SJSA1 (cell line): ENCODE measurements at regions not wholly inside any gene's neighbourhood (a gene's known extent, or its start where the extent isn't known, plus 50 kb on each side); places are given as distances from the start of the nearest gene placed in this dataset.
A peak's percentile ranks its signal among the peaks of the same experiment; 100 is the strongest.
"Not testable (repeated sequence)": the region's sequence is repeated elsewhere in the genome, so short reads cannot be mapped to it uniquely, and the experiment has no call there.

Experiments
- DNase-seq, 2 experiments: peaks; one replicate each; pipeline ENCODE4 v3.0.0-alpha.2; 2015 to 2020; ENCODE audit warnings: low spot score in 2 of 2, low read depth in 1 of 2
- H3K27ac ChIP-seq: fragments of 250-450 bp; sonication (Bioruptor Pico); 2 replicates; pipeline ENCODE4 v1.5.1; 2020; ENCODE audit warnings: mild to moderate bottlenecking, moderate library complexity
- H3K27me3 ChIP-seq: fragments of 250-450 bp; sonication (Bioruptor Pico); replicated peaks from 2 replicates; pipeline ENCODE4 v1.5.1; 2020; ENCODE audit warnings: mild to moderate bottlenecking, moderate library complexity
- H3K36me3 ChIP-seq: fragments of 250-450 bp; sonication (Bioruptor Pico); 2 replicates; pipeline ENCODE4 v1.5.1; 2020; ENCODE audit warnings: mild to moderate bottlenecking
- H3K4me1 ChIP-seq: fragments of 250-450 bp; sonication (Bioruptor Pico); replicated peaks from 2 replicates; pipeline ENCODE4 v1.6.1; 2021; ENCODE audit warnings: mild to moderate bottlenecking
- H3K4me3 ChIP-seq: fragments of 250-450 bp; sonication (Bioruptor Pico); 2 replicates; pipeline ENCODE4 v1.5.1; 2020; ENCODE audit warnings: mild to moderate bottlenecking
- H3K9me3 ChIP-seq: fragments of 250-450 bp; sonication (Bioruptor Pico); replicated peaks from 2 replicates; pipeline ENCODE4 v1.5.1; 2020; ENCODE audit warnings: mild to moderate bottlenecking

DNA sequence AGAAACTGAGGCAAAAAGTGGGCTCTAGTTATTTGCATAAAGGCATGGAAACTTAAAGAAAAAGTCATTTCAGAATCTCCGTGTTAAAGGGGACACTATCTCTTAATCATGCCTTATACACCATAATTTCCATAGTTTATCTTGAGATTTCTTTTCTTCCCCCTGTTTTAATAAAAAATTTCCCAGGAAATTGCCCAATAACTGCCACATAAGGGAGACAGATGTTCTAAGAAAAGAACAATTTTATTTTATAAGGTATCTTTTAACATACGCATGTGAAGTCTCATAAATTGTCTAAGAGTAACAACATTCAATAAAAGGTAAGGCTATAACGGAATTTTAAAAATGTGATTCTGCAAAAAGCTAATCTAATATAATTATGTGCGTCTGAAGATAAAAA is 371.3 kb downstream of the IRS2 start:
- Histone ChIP-seq H3K4me1 (peaks cover 8% of the 10 kb centered on the region), H3K36me3 (no peaks in the 10 kb centered on the region), H3K27me3 (peaks cover 34% of the 10 kb centered on the region), H3K9me3 (0 out of 2 replicates have a peak, but pooled peaks cover 4% of the 10 kb centered on the region), H3K4me3 (no peak overlapping the region), H3K27ac (no peak overlapping the region)
- DNase-seq = no peak

- peak; percentile 85 to 91 for DNase-seq
- no peaks in the 10 kb centered on the region for H3K36me3 ChIP-seq
- peaks cover 8% of the 10 kb centered on the region for H3K4me1 ChIP-seq
- H3K27ac ChIP-seq = no peak overlapping the region
- H3K9me3 ChIP-seq = 0 out of 2 replicates have a peak, but pooled peaks cover 4% of the 10 kb centered on the region
- H3K4me3 ChIP-seq = no peak overlapping the region
- peaks cover 21% of the 10 kb centered on the region for H3K27me3 ChIP-seq
Observed at GRCh38 chr13:109412283-109412901, 374.0 kb downstream of the IRS2 start.

DNA sequence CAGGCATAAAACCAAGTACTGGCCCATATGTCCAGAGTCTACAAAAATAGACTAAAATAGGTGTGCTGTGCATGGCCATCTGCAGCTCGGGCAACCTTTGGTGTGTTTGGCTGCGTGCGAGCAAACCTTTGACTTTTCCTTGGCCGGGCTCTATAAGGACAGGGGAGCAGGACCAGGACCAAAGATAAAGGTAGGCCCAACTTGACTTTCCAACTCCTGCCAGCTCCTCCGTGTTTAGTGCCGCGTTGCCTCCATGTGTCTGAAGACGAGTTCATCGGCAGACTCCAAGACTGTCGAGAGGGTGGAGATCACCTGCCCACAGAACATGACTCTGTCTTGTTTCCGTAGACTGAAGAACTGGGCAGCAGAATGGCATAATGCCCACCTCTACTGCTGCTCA is 375.5 kb downstream of the IRS2 start:
- Histone ChIP-seq H3K27me3 (peaks cover 18% of the 10 kb centered on the region), H3K27ac (no peak overlapping the region), H3K36me3 (no peaks in the 10 kb centered on the region), H3K4me1 (peaks cover 8% of the 10 kb centered on the region), H3K9me3 (0 out of 2 replicates have a peak, but pooled peaks cover 4% of the 10 kb centered on the region), H3K4me3 (no peak overlapping the region)
- DNase-seq = peak in 1 of 2 experiments; percentile 63

GRCh38 chr13:109408591-109409382 is 377.6 kb downstream of the IRS2 start:
- H3K27ac ChIP-seq = no peak overlapping the region
- 0 out of 2 replicates have a peak, but pooled peaks cover 4% of the 10 kb centered on the region for H3K9me3 ChIP-seq
- H3K4me1 ChIP-seq = peaks cover 8% of the 10 kb centered on the region
- peaks cover 7% of the 10 kb centered on the region for H3K27me3 ChIP-seq
- H3K4me3 ChIP-seq = no peak overlapping the region
- peak in 1 of 2 experiments; percentile 69 for DNase-seq
- no peaks in the 10 kb centered on the region for H3K36me3 ChIP-seq

- H3K36me3 ChIP-seq = no peaks in the 10 kb centered on the region
- peaks cover 7% of the 10 kb centered on the region for H3K4me1 ChIP-seq
- no peak overlapping the region for H3K4me3 ChIP-seq
- H3K9me3 ChIP-seq = 0 out of 2 replicates have a peak, but pooled peaks cover 4% of the 10 kb centered on the region
- no peak for DNase-seq
- no peak overlapping the region for H3K27ac ChIP-seq
- no peaks in the 10 kb centered on the region for H3K27me3 ChIP-seq
Observed at GRCh38 chr13:109406376-109406992, 379.9 kb downstream of the IRS2 start.

GRCh38 chr13:109403012-109403421 is 383.4 kb downstream of the IRS2 start:
- no peak overlapping the region for H3K4me3 ChIP-seq
- peak in 1 of 2 experiments; percentile 71 for DNase-seq

DNA sequence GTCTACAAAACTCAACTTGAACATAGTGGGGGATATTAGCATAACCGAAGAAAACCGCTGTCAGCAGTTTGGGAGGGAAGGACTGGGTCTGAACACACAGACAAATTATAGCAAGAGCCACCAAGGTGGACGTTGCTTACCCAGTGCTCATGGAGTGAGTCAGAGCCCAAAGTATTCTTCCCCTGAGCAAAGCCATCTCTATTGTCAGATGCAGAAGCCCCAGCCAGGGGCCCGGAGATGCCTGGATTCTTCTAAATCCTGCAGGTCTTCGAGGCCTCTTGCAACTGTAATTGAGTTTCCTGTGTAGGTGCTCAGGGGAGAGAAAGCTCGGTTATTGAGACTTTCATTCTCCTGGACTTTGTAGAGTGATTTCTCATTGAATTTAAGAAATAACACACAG is 384.5 kb downstream of the IRS2 start:
- Histone ChIP-seq H3K27me3 (no peaks in the 10 kb centered on the region), H3K4me3 (no peak overlapping the region), H3K9me3 (no peaks in the 10 kb centered on the region), H3K4me1 (peaks cover 10% of the 10 kb centered on the region), H3K36me3 (no peaks in the 10 kb centered on the region), H3K27ac (no peak overlapping the region)
- DNase-seq = peak; percentile 74 to 85

More at GRCh38 chr13:109403012-109403421, 383.4 kb downstream of the IRS2 start:
- Histone ChIP-seq H3K4me1 (peaks cover 9% of the 10 kb centered on the region), H3K9me3 (no peaks in the 10 kb centered on the region), H3K36me3 (no peaks in the 10 kb centered on the region), H3K27ac (no peak overlapping the region), H3K27me3 (no peaks in the 10 kb centered on the region)

DNA sequence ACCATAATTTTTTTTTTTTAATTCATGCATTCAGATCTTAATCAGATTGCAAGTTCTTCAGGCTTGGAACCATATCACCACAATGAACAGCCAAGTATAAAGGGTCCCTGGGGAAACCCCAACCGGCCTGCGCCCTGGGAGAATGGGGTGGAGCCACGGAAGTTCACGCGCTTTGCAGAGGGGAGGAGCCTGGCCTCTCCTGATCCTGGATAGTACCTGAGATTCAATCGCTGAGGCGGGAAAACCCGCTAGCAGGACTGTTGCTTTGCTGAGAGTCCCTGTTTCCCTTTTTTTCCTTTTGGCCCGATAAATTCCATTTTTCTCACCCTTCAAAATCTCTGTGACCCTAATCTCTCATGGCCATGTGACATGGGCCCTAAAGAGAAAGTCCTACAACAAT is 385.1 kb downstream of the IRS2 start:
- no peak overlapping the region for H3K27ac ChIP-seq
- H3K27me3 ChIP-seq = no peaks in the 10 kb centered on the region
- peak in 1 of 2 experiments; percentile 73 for DNase-seq
- H3K4me1 ChIP-seq = peaks cover 14% of the 10 kb centered on the region
- H3K4me3 ChIP-seq = no peak overlapping the region
- no peaks in the 10 kb centered on the region for H3K36me3 ChIP-seq
- H3K9me3 ChIP-seq = no peaks in the 10 kb centered on the region

DNA sequence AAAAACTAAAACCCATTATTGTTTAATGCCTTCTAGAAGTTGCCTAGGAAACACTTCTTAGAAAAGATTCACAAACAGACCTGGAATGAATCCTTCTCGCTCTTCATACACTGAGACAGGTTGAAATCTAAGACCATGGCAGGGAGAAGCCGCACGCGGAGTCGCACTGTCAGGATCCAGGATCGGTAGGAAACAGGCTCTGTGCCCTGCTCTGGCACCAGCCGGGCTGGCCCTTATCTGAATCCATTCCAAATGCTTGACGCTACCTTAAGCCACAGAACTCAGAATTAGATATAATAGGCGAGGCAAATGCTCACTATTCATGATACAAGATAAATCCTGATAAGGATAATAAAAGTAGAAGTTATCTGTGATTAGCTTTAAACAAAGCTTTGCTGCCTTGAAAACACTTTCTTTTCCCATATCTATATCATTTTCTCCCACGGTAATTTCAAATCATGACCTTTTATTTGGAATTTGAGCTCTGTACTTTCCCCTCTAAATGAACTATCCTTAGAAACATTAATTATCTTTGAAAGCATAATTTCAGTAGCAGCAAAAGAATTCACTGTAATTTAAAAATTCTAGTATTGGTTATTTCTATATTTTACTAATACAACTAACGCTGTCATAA is 385.6 kb downstream of the IRS2 start:
- Histone ChIP-seq H3K4me3 (no peak overlapping the region), H3K9me3 (no peaks in the 10 kb centered on the region), H3K27ac (no peak overlapping the region), H3K36me3 (no peaks in the 10 kb centered on the region), H3K27me3 (no peaks in the 10 kb centered on the region), H3K4me1 (peaks cover 20% of the 10 kb centered on the region)
- peak in 1 of 2 experiments; percentile 67 for DNase-seq

GRCh38 chr13:109400209-109400608 is 386.2 kb downstream of the IRS2 start:
- H3K27ac ChIP-seq = no peak overlapping the region
- H3K27me3 ChIP-seq = no peaks in the 10 kb centered on the region
- peak in 1 of 2 experiments; percentile 59 for DNase-seq

DNA sequence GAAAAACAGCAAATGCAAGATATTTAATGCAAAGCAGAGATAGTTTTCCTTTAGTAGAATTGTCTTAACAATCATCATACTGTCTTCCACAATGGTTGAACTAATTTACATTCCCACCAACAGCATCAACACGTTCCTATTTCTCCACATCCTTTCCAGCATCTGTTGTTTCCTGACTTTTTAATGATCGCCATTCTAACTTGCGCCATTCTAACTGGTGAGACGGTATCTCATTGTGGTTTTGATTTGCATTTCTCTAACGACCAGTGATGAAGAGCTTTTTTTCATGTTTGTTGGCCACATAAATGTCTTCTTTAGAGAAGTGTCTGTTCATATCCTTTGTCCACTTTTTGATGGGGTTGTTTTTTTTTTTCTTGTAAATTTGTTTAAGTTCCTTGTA is 388.3 kb downstream of the IRS2 start:
- H3K27me3 ChIP-seq, H3K4me3 ChIP-seq, H3K9me3 ChIP-seq, H3K27ac ChIP-seq, H3K36me3 ChIP-seq, DNase-seq: not testable (repeated sequence)
- peaks cover 30% of the 10 kb centered on the region for H3K4me1 ChIP-seq

More at GRCh38 chr13:109400209-109400608, 386.2 kb downstream of the IRS2 start:
- H3K4me3 ChIP-seq = no peak overlapping the region
- H3K36me3 ChIP-seq = no peaks in the 10 kb centered on the region
- H3K9me3 ChIP-seq = no peaks in the 10 kb centered on the region
- H3K4me1 ChIP-seq = peaks cover 23% of the 10 kb centered on the region

GRCh38 chr13:109397285-109397684 is 389.1 kb downstream of the IRS2 start:
- H3K27me3 ChIP-seq = no peaks in the 10 kb centered on the region

GRCh38 chr13:109396266-109396665 is 390.1 kb downstream of the IRS2 start:
- Histone ChIP-seq H3K4me3 (no peak overlapping the region), H3K9me3 (no peaks in the 10 kb centered on the region), H3K27me3 (no peaks in the 10 kb centered on the region), H3K4me1 (peaks cover 21% of the 10 kb centered on the region), H3K27ac (peak overlapping the region; percentile 8), H3K36me3 (no peaks in the 10 kb centered on the region)
- peak; percentile 99 to 100 for DNase-seq

More at GRCh38 chr13:109397285-109397684, 389.1 kb downstream of the IRS2 start:
- no peak for DNase-seq
- Histone ChIP-seq H3K4me1 (peaks cover 30% of the 10 kb centered on the region), H3K36me3 (no peaks in the 10 kb centered on the region), H3K27ac (no peak overlapping the region), H3K9me3 (no peaks in the 10 kb centered on the region), H3K4me3 (no peak overlapping the region)
